ENCODE measurements at regions not wholly inside any gene's neighbourhood (a gene's known extent, or its start where the extent isn't known, plus 50 kb on each side); places are given as distances from the start of the nearest gene placed in this dataset.

DNA sequence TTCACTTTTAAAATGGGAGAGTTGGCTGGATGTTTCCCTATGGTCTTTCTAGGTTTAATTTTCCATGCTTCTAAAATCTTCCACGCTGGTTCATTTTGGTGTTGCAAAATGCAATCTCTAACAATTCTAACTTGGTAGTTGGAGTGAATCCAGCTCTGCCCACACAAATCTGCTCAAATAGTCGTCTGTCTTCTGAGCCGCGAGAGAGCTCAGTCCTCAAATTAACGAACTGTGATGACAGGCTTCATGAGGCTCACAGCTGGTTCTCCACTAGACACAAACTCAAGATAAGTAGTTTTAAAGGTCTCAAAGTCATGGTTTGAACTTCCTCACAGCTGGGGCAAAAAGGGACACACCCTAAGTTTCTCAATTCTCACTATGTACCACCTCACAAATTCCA is 178.6 kb upstream of the LYSMD4 start:
- TF ChIP-seq, protein P1, sequence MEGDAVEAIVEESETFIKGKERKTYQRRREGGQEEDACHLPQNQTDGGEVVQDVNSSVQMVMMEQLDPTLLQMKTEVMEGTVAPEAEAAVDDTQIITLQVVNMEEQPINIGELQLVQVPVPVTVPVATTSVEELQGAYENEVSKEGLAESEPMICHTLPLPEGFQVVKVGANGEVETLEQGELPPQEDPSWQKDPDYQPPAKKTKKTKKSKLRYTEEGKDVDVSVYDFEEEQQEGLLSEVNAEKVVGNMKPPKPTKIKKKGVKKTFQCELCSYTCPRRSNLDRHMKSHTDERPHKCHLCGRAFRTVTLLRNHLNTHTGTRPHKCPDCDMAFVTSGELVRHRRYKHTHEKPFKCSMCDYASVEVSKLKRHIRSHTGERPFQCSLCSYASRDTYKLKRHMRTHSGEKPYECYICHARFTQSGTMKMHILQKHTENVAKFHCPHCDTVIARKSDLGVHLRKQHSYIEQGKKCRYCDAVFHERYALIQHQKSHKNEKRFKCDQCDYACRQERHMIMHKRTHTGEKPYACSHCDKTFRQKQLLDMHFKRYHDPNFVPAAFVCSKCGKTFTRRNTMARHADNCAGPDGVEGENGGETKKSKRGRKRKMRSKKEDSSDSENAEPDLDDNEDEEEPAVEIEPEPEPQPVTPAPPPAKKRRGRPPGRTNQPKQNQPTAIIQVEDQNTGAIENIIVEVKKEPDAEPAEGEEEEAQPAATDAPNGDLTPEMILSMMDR (conservative IDR thresholded peaks at IDR 0.05; ENCODE audit: low read depth, low read length): no peak
- TF ChIP-seq EZH2 (IDR thresholded peaks at IDR 0.05; ENCODE audit: low read length, unreplicated experiment): no peak
